Right ventricle myocardium inferior (tissue), 1 donor: ENCODE measurements at regions not wholly inside any gene's neighbourhood (a gene's known extent, or its start where the extent isn't known, plus 50 kb on each side); places are given as distances from the start of the nearest gene placed in this dataset.

Experiments used
- ATAC-seq: fragments of 200-7000 bp; cut with Tn5 transposase; one replicate; pipeline ENCODE4 v1.9.1; 2020; ENCODE audit warnings: mild to moderate bottlenecking, moderate library complexity
- DNase-seq: peaks from one replicate; pipeline ENCODE4 v3.0.0; 2021; ENCODE audit errors: missing footprints
- intact Hi-C: fragments of 100-400 bp; cut with DNase I; formaldehyde crosslinking; loops from one replicate; pipeline ENCODE4 v1.11.0; 2022
- donor health status: DM: no; HTN: yes; CAD: no; lungs with severe emphysema.

DNA sequence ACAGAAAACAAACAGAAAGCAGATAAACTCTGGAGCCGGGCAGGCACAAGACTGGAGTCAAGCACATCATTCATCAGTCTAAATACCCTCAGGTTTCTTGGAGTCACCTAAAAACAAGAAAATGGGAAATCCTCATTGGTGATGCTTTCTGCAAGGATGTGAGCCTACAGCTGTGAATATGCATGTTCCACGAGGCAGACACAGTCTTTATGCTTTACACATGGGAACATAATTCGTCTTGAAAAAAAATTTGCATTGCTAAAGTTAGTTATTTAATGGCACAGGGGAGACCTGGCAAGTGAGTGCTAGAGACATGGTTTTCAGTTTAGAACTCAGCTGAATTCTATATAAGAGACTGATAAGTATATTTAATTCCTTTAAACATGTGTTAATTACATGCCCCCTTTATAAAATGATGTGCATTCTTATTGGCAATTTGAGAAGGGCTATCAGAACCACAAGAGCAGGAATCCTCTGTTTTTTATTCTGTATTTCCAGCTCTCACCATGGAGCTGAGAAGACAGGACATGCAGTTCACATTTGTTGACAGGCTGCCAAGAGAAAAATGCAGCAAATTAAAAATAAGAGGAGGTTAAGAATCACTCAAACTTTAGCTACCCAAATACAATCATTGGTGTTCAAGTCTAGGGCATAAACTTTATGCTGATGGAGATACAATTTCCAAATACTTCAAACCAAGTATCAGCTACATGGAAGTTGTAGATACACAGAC lies 438.0 kb upstream of the MPDZ start:
- ATAC-seq (peak; percentile 39), DNase-seq (no peak)
- intact Hi-C loops, result loop anchor here (10.0 kb wide), 1 partner anchor 137 kb away; no protein-coding TSS in a partner anchor

DNA sequence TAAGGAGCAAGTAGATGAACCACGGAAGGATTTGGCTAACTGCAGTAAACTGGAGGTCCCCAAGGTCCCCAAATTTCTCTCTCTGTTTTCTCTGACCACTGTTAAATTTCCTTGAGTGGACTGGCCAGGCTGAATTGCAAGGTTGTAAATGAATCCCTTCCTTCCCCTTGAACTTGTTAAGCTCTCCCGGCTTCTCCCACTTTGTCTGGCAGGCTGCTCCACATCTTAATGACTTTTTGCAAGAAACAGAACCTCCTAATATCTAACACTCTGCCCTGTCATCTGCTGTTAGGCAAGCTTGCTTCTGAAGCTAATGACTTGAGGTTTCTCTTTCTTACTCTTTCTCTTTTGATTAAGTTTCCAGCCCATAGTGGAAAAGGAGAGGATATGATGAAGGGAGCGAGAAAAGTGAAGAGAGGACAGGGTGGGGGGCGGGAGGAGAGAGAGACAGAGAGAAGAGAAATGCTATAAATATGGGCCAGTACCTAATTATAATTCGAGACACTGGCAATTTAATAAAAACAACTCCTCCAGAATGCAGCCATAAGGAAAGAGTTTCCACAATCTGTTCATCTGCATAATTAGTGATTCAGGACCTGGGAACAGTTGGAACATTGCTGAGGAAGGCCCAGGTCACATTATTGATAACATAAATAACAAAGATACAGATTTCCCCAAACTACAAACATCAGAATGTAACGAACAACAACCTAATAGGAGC lies 437.3 kb upstream of the MPDZ start:
- intact Hi-C loops, result loop anchor here (10.0 kb wide), 1 partner anchor 138 kb away; no protein-coding TSS in a partner anchor
- DNase-seq (no peak), ATAC-seq (no peak)

DNA sequence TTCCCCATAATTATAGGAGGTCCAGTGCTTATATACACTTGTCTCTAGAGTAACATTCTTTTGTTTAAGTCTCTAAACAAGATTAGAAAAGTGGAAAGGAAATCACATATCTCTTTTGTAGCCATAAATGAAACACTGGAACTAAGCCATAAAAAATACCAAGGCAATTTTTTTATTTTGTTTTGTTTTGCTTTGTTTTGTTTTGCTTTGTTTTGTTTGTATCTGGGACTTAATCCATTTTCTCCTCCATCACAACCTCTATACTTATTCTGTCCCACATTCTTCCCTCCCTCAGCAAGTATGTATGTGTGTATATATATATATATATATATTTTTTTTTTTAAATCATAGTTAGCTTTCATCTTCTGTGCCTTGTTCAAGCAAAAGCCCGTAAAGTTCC lies 436.6 kb upstream of the MPDZ start:
- ATAC-seq (no peak), DNase-seq (no peak)
- intact Hi-C loops, result loop anchor here (10.0 kb wide), 1 partner anchor 139 kb away; no protein-coding TSS in a partner anchor

DNA sequence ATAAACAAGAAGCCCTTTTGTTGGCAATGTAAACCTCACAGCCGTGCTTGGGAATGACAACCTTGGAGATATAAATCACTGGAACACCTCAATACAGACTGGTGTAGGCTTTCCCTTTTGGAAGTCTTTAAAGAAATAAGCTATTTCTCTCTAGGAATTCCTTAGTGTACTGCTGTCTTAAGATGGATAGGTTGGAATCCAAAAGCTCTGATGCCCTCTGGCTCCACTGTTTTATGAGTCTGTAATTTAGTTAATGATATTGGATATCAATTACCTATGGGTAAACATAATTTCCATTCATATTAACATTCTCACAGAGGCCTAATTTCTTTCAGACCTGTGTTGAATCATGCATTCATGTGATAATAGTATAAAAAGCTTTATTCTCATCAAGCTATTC lies 435.9 kb upstream of the MPDZ start:
- intact Hi-C loops, result loop anchor here (10.0 kb wide), 1 partner anchor 139 kb away; no protein-coding TSS in a partner anchor
- no peak for DNase-seq
- ATAC-seq, result no peak

DNA sequence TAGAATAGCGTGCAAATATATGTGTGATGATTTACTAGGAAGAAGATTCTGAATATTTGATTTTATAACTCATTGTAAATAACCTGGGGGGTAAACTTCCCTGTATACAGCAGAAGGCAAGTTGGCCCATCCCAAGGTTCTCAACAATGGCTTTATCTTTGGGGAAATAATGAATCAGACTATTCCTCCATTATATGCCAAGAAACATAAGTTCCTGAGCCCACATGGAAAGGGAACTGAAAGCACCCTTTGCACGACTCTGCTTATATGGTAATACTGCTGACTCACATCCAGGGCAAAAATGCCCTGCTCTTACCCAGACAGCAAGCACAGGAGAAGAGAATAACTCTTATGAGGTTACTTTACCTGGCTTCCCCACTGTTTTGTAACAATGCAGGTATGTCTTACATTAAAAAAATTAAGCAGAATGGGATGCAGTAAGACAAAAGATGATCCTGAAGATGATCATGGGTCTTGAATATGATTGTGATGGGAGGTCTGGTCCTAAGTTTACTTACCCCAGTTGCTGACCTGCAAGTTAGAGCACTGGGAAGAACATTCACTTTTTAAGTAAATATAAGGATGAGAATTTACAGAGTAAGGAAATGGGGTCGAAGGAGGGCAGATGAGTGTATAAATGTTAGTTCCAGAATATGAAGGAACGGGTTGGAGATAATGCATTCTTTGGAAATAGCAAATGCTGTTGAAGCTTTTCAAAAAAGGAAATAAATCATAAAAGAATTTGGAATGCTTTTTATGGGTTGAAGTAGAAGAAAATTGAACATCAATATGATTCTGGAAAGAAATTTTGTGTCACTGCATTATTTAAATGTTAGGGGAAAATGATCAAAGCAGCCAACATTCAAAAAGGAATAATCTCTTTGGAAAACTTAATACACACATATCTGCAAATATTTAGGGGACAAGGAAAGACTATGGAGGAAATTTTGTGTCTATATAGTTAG lies 428.4 kb upstream of the MPDZ start:
- ATAC-seq (no peak), DNase-seq (no peak)
- intact Hi-C loops, result loop anchor here (10.0 kb wide), 1 partner anchor 267 kb away; no protein-coding TSS in a partner anchor

DNA sequence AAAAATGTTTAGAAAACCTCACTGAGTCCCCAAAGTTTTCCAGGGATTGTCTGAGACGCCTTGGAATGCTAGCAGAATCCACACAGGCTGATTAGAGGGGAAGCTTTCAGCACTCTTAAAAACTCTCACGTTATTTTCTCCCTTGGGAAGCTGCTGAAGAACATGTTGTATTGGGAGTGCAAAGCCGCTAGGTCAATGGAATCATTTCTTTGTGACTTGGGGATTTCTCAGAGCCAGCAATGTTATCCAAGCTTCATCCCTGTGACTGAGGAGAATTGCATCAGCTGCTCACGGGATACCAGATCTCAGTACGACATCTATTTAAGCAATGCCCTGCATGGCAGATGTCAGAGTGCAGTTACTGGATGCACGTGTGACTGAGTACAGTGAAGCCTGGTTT lies 426.4 kb upstream of the MPDZ start:
- no peak for DNase-seq
- intact Hi-C loops, result loop anchor here (10.0 kb wide), 1 partner anchor 269 kb away; no protein-coding TSS in a partner anchor
- peak; percentile 97 for ATAC-seq

DNA sequence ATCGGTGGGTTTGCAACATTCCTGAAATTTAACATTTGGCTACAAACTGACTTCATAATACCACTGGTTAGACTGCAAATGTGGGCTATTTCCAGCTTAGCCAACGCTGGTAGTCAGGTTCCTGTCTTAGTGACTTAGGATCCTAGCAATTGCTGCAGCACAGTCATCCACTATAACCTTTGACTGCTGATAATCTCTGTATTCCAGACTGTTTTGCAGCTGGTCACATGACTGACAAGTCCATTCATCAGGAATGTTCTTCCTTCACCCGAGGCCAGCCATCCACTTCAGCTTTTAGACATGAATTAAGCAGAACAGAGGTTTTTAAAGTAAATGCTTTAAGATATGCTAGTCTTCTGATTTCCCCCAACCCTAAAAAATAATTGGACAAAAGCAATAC lies 425.9 kb upstream of the MPDZ start:
- peak; percentile 63 for ATAC-seq
- intact Hi-C loops, result loop anchor here (10.0 kb wide), 1 partner anchor 269 kb away; no protein-coding TSS in a partner anchor
- no peak for DNase-seq

DNA sequence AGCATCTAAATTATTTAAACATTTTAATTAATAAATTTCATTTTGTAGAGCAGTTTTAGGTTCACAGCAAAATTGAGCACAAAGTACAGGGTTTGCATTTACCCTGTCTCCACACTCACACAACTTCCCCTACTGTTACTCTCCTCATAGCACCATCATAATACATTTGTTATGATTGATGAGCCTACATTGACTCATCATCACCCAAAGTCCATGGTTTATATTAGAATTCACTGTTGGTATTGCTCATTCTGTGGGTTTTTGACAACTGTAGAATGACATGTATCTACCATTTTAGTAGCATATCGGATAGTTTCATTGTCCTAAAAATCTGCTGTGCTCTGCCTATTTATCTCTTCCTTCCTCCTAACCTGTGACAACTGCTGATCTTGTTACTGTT lies 411.1 kb upstream of the MPDZ start:
- ATAC-seq (no peak), DNase-seq (no peak)
- intact Hi-C loops, result no loop called here

DNA sequence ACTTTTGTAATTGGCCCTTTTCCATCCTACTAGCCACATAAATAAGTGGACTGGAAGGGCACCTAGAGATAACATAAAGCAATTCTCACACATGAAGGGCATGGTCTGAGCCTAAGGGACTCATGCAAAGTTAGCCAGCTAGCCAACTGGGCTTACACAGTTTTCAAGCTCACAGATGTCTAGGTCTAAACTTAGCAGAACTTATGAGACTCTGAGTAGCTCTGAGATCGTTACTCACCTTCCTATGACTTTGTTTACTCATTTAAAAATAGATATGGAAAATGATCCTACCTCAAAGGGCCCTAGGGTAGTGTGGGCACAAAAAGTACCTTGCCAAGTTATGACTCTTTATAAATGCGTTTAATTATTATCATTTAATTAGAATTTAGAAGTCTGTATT lies 410.4 kb upstream of the MPDZ start:
- DNase-seq (no peak), ATAC-seq (no peak)
- intact Hi-C loops, result loop anchor here (5.0 to 10.0 kb wide), 8 partner anchors 138 to 662 kb away; partner anchors contain the start of gene NFIB

DNA sequence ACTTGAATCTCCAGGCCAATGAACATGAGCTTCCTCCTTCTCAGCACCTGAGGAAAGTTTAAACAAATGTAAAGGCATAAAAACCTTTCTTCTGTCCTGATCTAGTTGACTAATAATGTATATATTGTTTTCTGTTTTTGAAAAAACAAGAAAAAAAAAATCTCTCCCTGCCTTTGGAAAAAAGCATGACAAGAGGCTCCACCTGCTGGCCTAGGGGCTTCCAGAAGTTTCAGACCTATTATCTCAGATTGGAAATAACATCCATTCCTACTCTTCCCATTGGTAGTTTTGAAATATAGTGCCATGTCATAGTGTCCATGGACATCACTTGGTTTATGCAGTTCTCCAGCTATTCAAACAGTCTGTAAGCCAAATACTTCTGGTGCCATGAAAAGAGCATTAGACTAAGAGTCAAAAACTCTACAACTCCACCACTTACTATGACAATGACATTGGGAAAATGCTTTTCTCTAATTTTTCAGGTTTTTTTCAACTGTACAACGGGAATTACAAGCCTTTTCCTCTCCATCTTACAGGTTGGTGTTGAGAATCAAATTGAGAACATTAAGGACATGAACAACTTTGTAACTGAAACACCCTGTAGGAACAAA lies 409.6 kb upstream of the MPDZ start:
- DNase-seq (no peak), ATAC-seq (no peak)
- intact Hi-C loops, result loop anchor here (5.0 to 10.0 kb wide), 8 partner anchors 137 to 663 kb away; partner anchors contain the start of gene NFIB

DNA sequence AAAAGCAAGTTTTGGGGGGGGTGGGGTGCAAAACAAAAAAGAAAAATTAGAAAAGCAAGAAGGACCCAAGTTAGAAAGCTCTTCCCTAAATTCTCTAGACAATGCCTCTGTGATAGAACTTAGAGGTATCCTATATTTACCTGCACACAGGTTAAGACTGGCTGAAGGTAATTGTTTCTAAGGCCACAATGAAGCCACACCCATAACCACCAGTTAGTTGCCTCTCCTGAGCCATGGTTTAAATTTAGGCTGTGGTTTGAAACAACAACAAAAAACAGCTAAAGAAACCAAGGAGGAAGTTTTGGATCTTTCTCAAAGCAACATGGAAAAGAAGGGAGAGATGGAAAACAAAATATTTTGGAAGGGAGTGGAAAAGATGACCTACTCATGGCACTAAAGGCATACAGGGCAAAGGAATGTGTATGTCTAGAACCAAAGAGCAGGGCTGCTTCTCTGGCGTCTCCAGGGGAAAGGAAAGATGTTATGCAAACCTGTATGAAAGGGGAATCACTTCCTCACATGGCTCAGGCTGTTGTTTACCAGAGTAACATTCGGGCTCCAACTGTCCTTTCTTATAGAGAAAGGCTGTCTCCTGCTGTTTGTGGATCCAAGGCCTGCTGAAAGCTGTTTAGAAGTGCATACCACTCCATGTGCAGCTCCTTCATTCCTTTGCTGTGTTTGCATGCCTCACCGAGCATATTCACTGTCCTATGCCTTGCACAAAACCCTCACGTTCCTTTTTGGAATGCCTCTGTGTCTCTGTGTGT lies 408.9 kb upstream of the MPDZ start:
- ATAC-seq, result no peak
- intact Hi-C loops, result loop anchor here (5.0 to 10.0 kb wide), 8 partner anchors 136 to 664 kb away; partner anchors contain the start of gene NFIB
- no peak for DNase-seq

DNA sequence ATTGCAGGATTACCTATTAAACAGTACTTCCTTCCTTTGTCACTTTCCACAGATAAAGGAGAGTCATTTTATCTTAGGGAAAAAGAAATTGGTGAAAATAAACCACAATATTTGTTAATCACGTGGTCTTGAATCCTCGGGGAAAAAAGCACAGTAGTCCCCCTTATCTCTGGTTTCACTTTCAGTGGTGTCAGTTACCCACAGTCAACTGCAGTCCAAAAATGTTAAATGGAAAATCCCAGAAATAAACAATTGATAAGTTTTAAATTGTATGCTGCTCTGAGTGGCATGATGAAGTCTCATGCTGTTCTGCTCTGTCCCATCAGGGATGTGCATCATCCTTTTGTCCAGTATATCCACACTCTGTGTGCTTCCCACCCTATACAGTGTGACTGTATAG lies 405.2 kb upstream of the MPDZ start:
- intact Hi-C loops, result loop anchor here (5.0 to 10.0 kb wide), 8 partner anchors 132 to 668 kb away; partner anchors contain the start of gene NFIB
- no peak for ATAC-seq
- DNase-seq, result no peak

DNA sequence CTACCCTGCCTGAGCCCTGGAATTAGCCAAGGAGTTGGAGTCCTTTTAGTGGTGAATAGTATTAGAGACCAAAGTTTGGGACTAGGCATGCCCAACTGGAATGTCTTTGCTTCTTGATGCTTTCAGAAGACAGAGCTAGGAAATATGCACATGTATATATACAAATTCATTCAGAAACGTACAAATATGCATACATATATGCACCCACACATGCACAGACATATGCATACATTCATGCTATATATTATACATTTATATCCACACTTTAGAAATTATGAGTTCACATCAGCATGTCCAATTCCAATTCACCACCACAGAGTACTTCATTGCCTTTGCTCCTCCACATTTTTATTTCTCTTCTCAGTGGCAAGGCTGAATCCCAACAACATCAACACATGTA lies 398.3 kb upstream of the MPDZ start:
- intact Hi-C loops, result loop anchor here (5.0 kb wide), 1 partner anchor 70 kb away; no protein-coding TSS in a partner anchor
- DNase-seq (no peak), ATAC-seq (no peak)

DNA sequence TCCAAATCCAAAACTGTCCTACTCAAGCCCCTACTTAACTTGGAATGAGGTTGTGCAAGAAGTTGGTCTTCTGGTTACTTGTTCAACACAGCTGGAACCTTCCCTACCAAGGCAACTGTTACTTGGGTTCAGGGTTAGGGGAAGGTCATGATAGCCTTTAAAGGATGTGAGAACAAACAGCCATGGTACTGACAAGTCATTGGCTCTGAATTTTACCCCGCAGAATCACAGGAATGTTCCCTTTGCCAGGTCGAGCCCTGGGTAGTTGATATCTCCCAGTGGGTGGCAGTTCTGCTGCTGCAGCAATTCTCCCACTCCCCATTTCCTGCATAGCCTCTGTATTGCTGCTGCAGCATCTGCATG lies 396.1 kb upstream of the MPDZ start:
- DNase-seq, result no peak
- intact Hi-C loops, result loop anchor here (5.0 kb wide), 1 partner anchor 68 kb away; no protein-coding TSS in a partner anchor
- peak; percentile 91 for ATAC-seq

DNA sequence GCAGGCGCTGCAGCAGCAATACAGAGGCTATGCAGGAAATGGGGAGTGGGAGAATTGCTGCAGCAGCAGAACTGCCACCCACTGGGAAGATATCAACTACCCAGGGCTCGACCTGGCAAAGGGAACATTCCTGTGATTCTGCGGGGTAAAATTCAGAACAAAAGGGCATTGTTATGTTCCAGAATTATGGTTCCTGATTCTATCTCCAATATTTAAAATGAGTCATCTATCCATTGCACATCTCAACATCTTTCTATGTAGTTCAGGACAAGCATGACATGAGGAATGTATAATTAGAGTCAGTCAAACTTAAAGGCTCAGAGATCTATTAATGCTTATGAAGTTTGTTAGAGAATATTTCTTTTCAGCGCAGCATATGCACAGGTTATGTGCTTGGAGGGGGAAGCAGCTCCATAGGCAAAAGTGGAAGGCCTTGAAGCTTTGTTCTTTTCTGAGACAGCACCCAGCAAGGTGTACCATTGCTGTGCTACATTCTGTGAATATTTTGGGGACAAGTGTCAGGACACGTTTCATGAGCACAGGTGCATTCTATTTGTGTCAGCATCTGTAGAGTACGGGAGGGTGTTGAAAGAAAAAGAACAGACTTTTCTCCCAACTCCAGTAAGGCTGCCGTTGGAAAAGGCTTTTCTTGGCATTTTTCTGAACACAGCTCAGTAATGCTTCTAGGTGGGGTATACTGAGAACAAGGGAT lies 395.6 kb upstream of the MPDZ start:
- peak; percentile 54 for ATAC-seq
- no peak for DNase-seq
- intact Hi-C loops, result loop anchor here (5.0 kb wide), 1 partner anchor 68 kb away; no protein-coding TSS in a partner anchor

DNA sequence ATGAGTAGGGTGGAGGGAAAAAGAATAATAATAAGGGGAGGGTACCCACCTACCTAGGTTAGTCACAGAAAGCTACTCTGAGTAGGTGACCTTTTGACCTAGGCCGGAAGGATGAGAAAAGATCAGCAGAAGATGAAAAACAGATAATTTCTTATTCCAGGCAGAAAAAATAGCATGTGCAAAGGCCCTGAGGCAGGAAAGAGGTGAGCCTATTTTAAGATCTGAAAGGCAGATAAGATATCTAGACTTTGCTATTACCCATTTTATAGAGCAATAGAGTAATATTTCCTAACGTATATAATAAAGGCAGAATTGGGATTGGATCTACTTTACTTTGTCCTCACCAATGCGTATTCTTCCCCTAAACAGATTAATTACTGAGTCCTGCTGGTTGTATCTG lies 393.9 kb upstream of the MPDZ start:
- ATAC-seq, result no peak
- no peak for DNase-seq
- intact Hi-C loops, result no loop called here
